Endodermal cell (in vitro differentiated cells): ENCODE measurements at regions not wholly inside any gene's neighbourhood (a gene's known extent, or its start where the extent isn't known, plus 50 kb on each side); places are given as distances from the start of the nearest gene placed in this dataset.

Experiments
- DNase-seq: peaks from one replicate; pipeline ENCODE4 v3.0.0-alpha.2; 2017
- H3K27ac ChIP-seq: 2 replicates; pipeline ENCODE4 v1.5.1; 2013; ENCODE audit warnings: mild to moderate bottlenecking, low read depth, low read length, moderate library complexity
- H3K27me3 ChIP-seq: 2 replicates; pipeline ENCODE4 v1.6.1; 2013; ENCODE audit warnings: mild to moderate bottlenecking, low read length, moderate library complexity; ENCODE audit not compliant: insufficient read depth, control insufficient read depth, poor library complexity, severe bottlenecking
- H3K36me3 ChIP-seq: 2 replicates; pipeline ENCODE4 v1.7.0; 2013; ENCODE audit warnings: mild to moderate bottlenecking, low read length, moderate library complexity; ENCODE audit not compliant: control insufficient read depth, insufficient read depth
- H3K4me1 ChIP-seq: one replicate; pipeline ENCODE4 v1.7.0; 2013; ENCODE audit warnings: low read length; ENCODE audit not compliant: control insufficient read depth, insufficient read depth
- H3K4me3 ChIP-seq: 2 replicates; pipeline ENCODE4 v1.5.1; 2013; ENCODE audit warnings: mild to moderate bottlenecking, low read length, moderate library complexity
- H3K9ac ChIP-seq: 2 replicates; pipeline ENCODE4 v1.6.1; 2013; ENCODE audit warnings: mild to moderate bottlenecking, low read length, moderate library complexity; ENCODE audit not compliant: poor library complexity, severe bottlenecking; ENCODE audit errors: extremely low read depth
- H3K9me3 ChIP-seq: 2 replicates; pipeline ENCODE4 v1.6.1; 2013; ENCODE audit warnings: mild to moderate bottlenecking, low read length, moderate library complexity; ENCODE audit not compliant: control insufficient read depth
- H3K27ac Mint-ChIP-seq: 2 replicates; pipeline ENCODE4 v1.8.0; 2020; ENCODE audit warnings: mixed read lengths
- H3K27me3 Mint-ChIP-seq: 2 replicates; pipeline ENCODE4 v1.8.0; 2021; ENCODE audit warnings: mild to moderate bottlenecking, mixed read lengths; ENCODE audit not compliant: insufficient read depth
- H3K36me3 Mint-ChIP-seq: 2 replicates; pipeline ENCODE4 v1.8.0; 2020; ENCODE audit warnings: low read depth, mixed read lengths
- H3K4me1 Mint-ChIP-seq: 2 replicates; pipeline ENCODE4 v1.8.0; 2020; ENCODE audit warnings: mixed read lengths
- H3K4me3 Mint-ChIP-seq: 2 replicates; pipeline ENCODE4 v1.8.0; 2020; ENCODE audit warnings: mild to moderate bottlenecking, moderate library complexity, mixed read lengths
- H3K9me3 Mint-ChIP-seq: 2 replicates; pipeline ENCODE4 v1.8.0; 2020; ENCODE audit warnings: mild to moderate bottlenecking, mixed read lengths
- CTCF ChIP-seq: fragments of 200-600 bp; sonication (generic); conservative IDR thresholded peaks from 2 replicates; pipeline ENCODE4 v1.5.0; 2021; ENCODE audit warnings: antibody characterized with exemption, mild to moderate bottlenecking
- WGBS, 2 experiments: methylation state at CpG; one replicate each; pipeline versions ENCODE4 v1.1.5 to v1.1.7; 2013; ENCODE audit warnings: missing lambda C conversion rate in 2 of 2, mixed read lengths in 1 of 2; ENCODE audit not compliant: insufficient coverage in 1 of 2, insufficient read length in 1 of 2; 5-methylcytosine and 5-hydroxymethylcytosine counted together

GRCh38 chr4:154982187-154983047 is 201.3 kb downstream of the RBM46 start:
- H3K36me3 ChIP-seq: no peaks in the 10 kb centered on the region
- TF ChIP-seq CTCF: peak; percentile 84
- H3K36me3 Mint-ChIP-seq: no peaks in the 10 kb centered on the region

GRCh38 chr4:154983714-154984113 is 202.6 kb downstream of the RBM46 start:
- Histone ChIP-seq H3K9ac (no peak overlapping the region), H3K4me3 (no peak overlapping the region), H3K9me3 (peaks cover 3% of the 10 kb centered on the region), H3K27me3 (no peaks in the 10 kb centered on the region), H3K36me3 (no peaks in the 10 kb centered on the region), H3K4me1 (no peaks in the 10 kb centered on the region), H3K27ac (no peak overlapping the region)
- Mint-ChIP-seq H3K36me3 (no peaks in the 10 kb centered on the region), H3K9me3 (no peaks in the 10 kb centered on the region), H3K4me1 (no peaks in the 10 kb centered on the region), H3K27me3 (peaks cover 1% of the 10 kb centered on the region), H3K27ac (no peak overlapping the region), H3K4me3 (no peak overlapping the region)
- no peak for TF ChIP-seq CTCF
- WGBS, 2 experiments: 95 to 100% methylated on average over 1 to 5 of the region's 5 CpGs
- no peak for DNase-seq

More at GRCh38 chr4:154982187-154983047, 201.3 kb downstream of the RBM46 start:
- no peak overlapping the region for H3K27ac Mint-ChIP-seq
- no peaks in the 10 kb centered on the region for H3K9me3 Mint-ChIP-seq
- H3K27me3 Mint-ChIP-seq: peaks cover 1% of the 10 kb centered on the region
- DNase-seq: peak; percentile 91
- Histone ChIP-seq H3K27me3 (no peaks in the 10 kb centered on the region), H3K9me3 (peaks cover 3% of the 10 kb centered on the region), H3K9ac (no peak overlapping the region), H3K4me3 (no peak overlapping the region), H3K4me1 (no peaks in the 10 kb centered on the region), H3K27ac (no peak overlapping the region)
- H3K4me3 Mint-ChIP-seq: no peak overlapping the region
- WGBS, 2 experiments: 29 to 41% methylated on average over 6 to 10 of the region's 10 CpGs
- no peaks in the 10 kb centered on the region for H3K4me1 Mint-ChIP-seq

- Mint-ChIP-seq H3K4me1 (no peaks in the 10 kb centered on the region), H3K27ac (no peak overlapping the region), H3K36me3 (no peaks in the 10 kb centered on the region), H3K27me3 (peaks cover 1% of the 10 kb centered on the region), H3K9me3 (no peaks in the 10 kb centered on the region), H3K4me3 (no peak overlapping the region)
- Histone ChIP-seq H3K4me1 (no peaks in the 10 kb centered on the region), H3K27ac (no peak overlapping the region), H3K36me3 (no peaks in the 10 kb centered on the region), H3K27me3 (no peaks in the 10 kb centered on the region), H3K9me3 (peaks cover 3% of the 10 kb centered on the region), H3K9ac (no peak overlapping the region), H3K4me3 (no peak overlapping the region)
- DNase-seq: no peak
- 87 to 93% methylated on average over 3 to 4 of the region's 4 CpGs for WGBS, 2 experiments
- TF ChIP-seq CTCF: no peak
Measured at GRCh38 chr4:154984148-154984547, 203.1 kb downstream of the RBM46 start.
